Endothelial cell of umbilical vein (primary cell): ENCODE measurements at regions not wholly inside any gene's neighbourhood (a gene's known extent, or its start where the extent isn't known, plus 50 kb on each side); places are given as distances from the start of the nearest gene placed in this dataset.

Experiments
- BruUV-seq: library from RNA; stranded (reverse); fragments of 400-500 nt; replicated peaks from 2 replicates; lab custom pipeline; 2021; lab: Mats Ljungman, UMichigan
- CTCF ChIA-PET: fragments of 300-600, 350-600 bp; sonication (Branson Sonifier 250); formaldehyde crosslinking; loops from one replicate; lab custom pipeline; 2021; ENCODE audit warnings: antibody characterized with exemption, inconsistent platforms; lab: Charles Lee
- POLR2A ChIA-PET: fragments of 300-600, 350-600 bp; sonication (Branson Sonifier 250); formaldehyde crosslinking; loops from one replicate; lab custom pipeline; 2021; ENCODE audit warnings: antibody characterized with exemption, inconsistent platforms; lab: Charles Lee
- DNase-seq: peaks from one replicate; pipeline ENCODE4 v3.0.0-alpha.2; 2011; ENCODE audit warnings: low read depth, low spot score
- FAIRE-seq: peaks from 2 replicates; lab custom pipeline; 2011; peaks lifted over from hg19 to GRCh38; lab: Jason Lieb, UNC
- H2AFZ ChIP-seq: 2 replicates; pipeline ENCODE4 v1.6.0; 2012; ENCODE audit warnings: low read depth, low read length, control low read depth, inconsistent platforms
- H3K27ac ChIP-seq: 2 replicates; pipeline ENCODE4 v1.5.1; 2011; ENCODE audit warnings: low read depth, mild to moderate bottlenecking, control low read depth, low read length, moderate library complexity; ENCODE audit not compliant: insufficient read depth
- H3K27me3 ChIP-seq, 2 experiments: 2 replicates each; pipeline versions ENCODE4 v1.6.0 to v1.6.1; 2011; ENCODE audit warnings: low read length in 2 of 2, mixed read lengths in 1 of 2; ENCODE audit not compliant: control insufficient read depth in 2 of 2, insufficient read depth in 2 of 2
- H3K36me3 ChIP-seq, 2 experiments: 2 replicates in 1 of 2; 3 replicates in 1 of 2; pipeline ENCODE4 v1.5.1; 2011; ENCODE audit warnings: low read length in 2 of 2, mild to moderate bottlenecking in 1 of 2, moderate library complexity in 1 of 2; ENCODE audit not compliant: control insufficient read depth in 2 of 2, insufficient read depth in 2 of 2; ENCODE audit errors: extremely low read depth in 1 of 2
- H3K4me1 ChIP-seq: 3 replicates; pipeline ENCODE4 v1.5.1; 2011; ENCODE audit warnings: mild to moderate bottlenecking, low read length; ENCODE audit not compliant: control insufficient read depth, insufficient read depth; ENCODE audit errors: extremely low read depth
- H3K4me2 ChIP-seq: 2 replicates; pipeline ENCODE4 v1.6.1; 2011; ENCODE audit warnings: low read length, control low read depth, mixed read lengths; ENCODE audit not compliant: insufficient read depth
- H3K4me3 ChIP-seq, 3 experiments: fragments of 200-600 bp in 1 of 3; sonication (generic), shearing (Covaris generic) in 1 of 3; replicated peaks in 1 of 3; 2 replicates each; pipeline ENCODE4 v1.5.1; 2011 to 2016; ENCODE audit warnings: control low read depth in 3 of 3, low read length in 3 of 3, mild to moderate bottlenecking in 2 of 3, inconsistent platforms in 1 of 3, low read depth in 1 of 3, moderate library complexity in 1 of 3; ENCODE audit not compliant: insufficient read depth in 1 of 3
- H3K79me2 ChIP-seq: 2 replicates; pipeline ENCODE4 v1.6.0; 2012; ENCODE audit warnings: low read length, inconsistent platforms; ENCODE audit not compliant: control insufficient read depth, insufficient read depth
- H3K9ac ChIP-seq: replicated peaks from 2 replicates; pipeline ENCODE3; 2011; ENCODE audit warnings: low read length, control low read depth; ENCODE audit not compliant: insufficient read depth; ENCODE audit errors: extremely low read depth
- H3K9me1 ChIP-seq: replicated peaks from 3 replicates; pipeline ENCODE4 v1.6.0; 2011; ENCODE audit warnings: mild to moderate bottlenecking, low read length; ENCODE audit not compliant: control insufficient read depth, insufficient read depth; ENCODE audit errors: extremely low read depth
- H3K9me3 ChIP-seq: replicated peaks from 2 replicates; pipeline ENCODE4 v1.5.1; 2012; ENCODE audit warnings: low read length, inconsistent platforms; ENCODE audit not compliant: control insufficient read depth, insufficient read depth
- H4K20me1 ChIP-seq: replicated peaks from 2 replicates; pipeline ENCODE3; 2011; ENCODE audit warnings: mild to moderate bottlenecking, low read length; ENCODE audit not compliant: control insufficient read depth, insufficient read depth; ENCODE audit errors: extremely low read depth
- CTCF ChIP-seq, 2 donors: IDR thresholded peaks; 1 replicate in 1 of 2; 2 replicates in 1 of 2; pipeline ENCODE4 v1.5.1; 2011; ENCODE audit warnings: low read length in 2 of 2, mild to moderate bottlenecking in 2 of 2, moderate library complexity in 2 of 2, control low read depth in 1 of 2, inconsistent platforms in 1 of 2, low read depth in 1 of 2; ENCODE audit not compliant: insufficient read depth in 1 of 2; ENCODE audit errors: extremely low read depth in 1 of 2
- EZH2 ChIP-seq: IDR thresholded peaks from 2 replicates; pipeline ENCODE4 v1.6.1; 2012; ENCODE audit warnings: borderline replicate concordance, low read depth, mild to moderate bottlenecking, moderate library complexity, low read length, inconsistent platforms; ENCODE audit not compliant: severe bottlenecking
- FOS ChIP-seq: IDR thresholded peaks from 2 replicates; pipeline ENCODE4 v1.6.1; 2011; ENCODE audit warnings: mild to moderate bottlenecking, low read length, moderate library complexity, borderline replicate concordance; ENCODE audit not compliant: insufficient read depth
- GATA2 ChIP-seq: IDR thresholded peaks from 2 replicates; pipeline ENCODE4 v1.7.0; 2011; ENCODE audit warnings: low read depth, mild to moderate bottlenecking, moderate library complexity, mixed read lengths, low read length; ENCODE audit not compliant: insufficient read length, insufficient read depth
- JUN ChIP-seq: IDR thresholded peaks from 2 replicates; pipeline ENCODE4 v1.6.1; 2011; ENCODE audit warnings: borderline replicate concordance, low read depth; ENCODE audit not compliant: insufficient read length, insufficient read depth
- MAX ChIP-seq: IDR thresholded peaks from 2 replicates; pipeline ENCODE4 v1.6.1; 2011; ENCODE audit not compliant: insufficient read depth, insufficient read length
- MYC ChIP-seq: IDR thresholded peaks from one replicate; pipeline ENCODE4 v1.6.1; 2011; ENCODE audit warnings: mild to moderate bottlenecking, low read depth, low read length
- POLR2A ChIP-seq: IDR thresholded peaks from 2 replicates; pipeline ENCODE4 v1.6.1; 2012; ENCODE audit warnings: low read depth, mild to moderate bottlenecking, control low read depth, low read length
- POLR2AphosphoS5 ChIP-seq: IDR thresholded peaks from 2 replicates; pipeline ENCODE4 v1.6.1; 2012; ENCODE audit warnings: low read depth, mild to moderate bottlenecking, control low read depth, low read length, moderate library complexity; ENCODE audit not compliant: insufficient read depth
- dilution Hi-C: fragments of 300-500 bp; cut with MboI; formaldehyde crosslinking; loops from one replicate; pipeline ENCODE4 v1.15.0; 2019; ENCODE audit warnings: low sequenced_read_pairs; ENCODE audit not compliant: extremely low pct_ligation_motif_present
- intact Hi-C: fragments of 100-400 bp; cut with micrococcal nuclease; formaldehyde crosslinking; loops from one replicate; pipeline ENCODE4 v1.10.0; 2022

GRCh38 chr13:72469906-72470305 is 257.5 kb downstream of the MZT1 start:
- TF ChIP-seq JUN (no peak), EZH2 (no peak), POLR2A (no peak)
- Histone ChIP-seq H4K20me1 (no peaks in the 10 kb centered on the region), H3K9me1 (no peaks in the 10 kb centered on the region), H3K4me1 (no peaks in the 10 kb centered on the region), H3K4me3 (no peak overlapping the region), H3K79me2 (no peaks in the 10 kb centered on the region), H3K9me3 (no peaks in the 10 kb centered on the region), H3K36me3 (no peaks in the 10 kb centered on the region), H2AFZ (no peak overlapping the region), H3K27me3 (no peaks in the 10 kb centered on the region), H3K9ac (no peak overlapping the region), H3K4me2 (no peak overlapping the region), H3K27ac (no peak overlapping the region)
- CTCF ChIA-PET: no interaction called here
- dilution Hi-C loops: no loop called here
- FAIRE-seq: no peak
- POLR2A ChIA-PET: no interaction called here
- no peak for DNase-seq
- intact Hi-C loops: no loop called here
- no TSS peak for BruUV-seq

- H3K27me3 ChIP-seq: no peaks in the 10 kb centered on the region
- no peak overlapping the region for H3K9ac ChIP-seq
- DNase-seq (no peak), FAIRE-seq (no peak)
- no peaks in the 10 kb centered on the region for H4K20me1 ChIP-seq
- CTCF ChIA-PET: no interaction called here
- dilution Hi-C loops (no loop called here), intact Hi-C loops (no loop called here)
- no peak overlapping the region for H2AFZ ChIP-seq
- H3K9me3 ChIP-seq: no peaks in the 10 kb centered on the region
- TF ChIP-seq MAX: no peak
- TF ChIP-seq JUN: no peak
- TF ChIP-seq EZH2: no peak
- TF ChIP-seq GATA2: no peak
- no peak for TF ChIP-seq MYC
- TF ChIP-seq POLR2AphosphoS5: no peak
- no peak for TF ChIP-seq FOS
- TF ChIP-seq CTCF (IDR thresholded peaks at IDR 0.05; ENCODE audit: extremely low read depth in 1 of 2, insufficient read depth in 1 of 2, low read depth in 1 of 2, low read length in 2 of 2): no peak
- no peak for TF ChIP-seq POLR2A
- H3K4me1 ChIP-seq: no peaks in the 10 kb centered on the region
- no peaks in the 10 kb centered on the region for H3K9me1 ChIP-seq
- no peak overlapping the region for H3K4me2 ChIP-seq
- BruUV-seq: no TSS peak
- no peak overlapping the region for H3K27ac ChIP-seq
- H3K79me2 ChIP-seq: no peaks in the 10 kb centered on the region
- POLR2A ChIA-PET: no interaction called here
- no peak overlapping the region for H3K4me3 ChIP-seq
- no peaks in the 10 kb centered on the region for H3K36me3 ChIP-seq
These were observed 263.9 kb downstream of the MZT1 start for GRCh38 chr13:72463561-72463960.
